ENCODE measurements at regions not wholly inside any gene's neighbourhood (a gene's known extent, or its start where the extent isn't known, plus 50 kb on each side); places are given as distances from the start of the nearest gene placed in this dataset.

GRCh38 chr3:186427627-186428281 is 65.7 kb upstream of the DGKG start:
- Mint-ChIP-seq H3K36me3 (no peaks in the 10 kb centered on the region), H3K27ac (no peak overlapping the region), H3K9me3 (no peaks in the 10 kb centered on the region)
- ATAC-seq (peak in 1 of 2 donors; percentile 36), DNase-seq (ENCODE audit: low spot score in 2 of 2) (no peak)

- ATAC-seq (peak in 1 of 2 donors; percentile 34), DNase-seq (ENCODE audit: low spot score in 2 of 2) (no peak)
- no peaks in the 10 kb centered on the region for H3K36me3 Mint-ChIP-seq
- no peaks in the 10 kb centered on the region for H3K9me3 Mint-ChIP-seq
- no peak overlapping the region for H3K27ac Mint-ChIP-seq
These were observed 64.0 kb upstream of the DGKG start for GRCh38 chr3:186425788-186426730.

- DNase-seq (ENCODE audit: low spot score in 2 of 2) (no peak), ATAC-seq (no peak)
- H3K27ac Mint-ChIP-seq = no peak overlapping the region
- H3K36me3 Mint-ChIP-seq = peaks cover 0 to 3% of the 10 kb centered on the region in 2 donors
- H3K9me3 Mint-ChIP-seq = peaks cover 0 to 2% of the 10 kb centered on the region in 2 donors
These were observed 59.9 kb upstream of the DGKG start for GRCh38 chr3:186421946-186422345.

DNA sequence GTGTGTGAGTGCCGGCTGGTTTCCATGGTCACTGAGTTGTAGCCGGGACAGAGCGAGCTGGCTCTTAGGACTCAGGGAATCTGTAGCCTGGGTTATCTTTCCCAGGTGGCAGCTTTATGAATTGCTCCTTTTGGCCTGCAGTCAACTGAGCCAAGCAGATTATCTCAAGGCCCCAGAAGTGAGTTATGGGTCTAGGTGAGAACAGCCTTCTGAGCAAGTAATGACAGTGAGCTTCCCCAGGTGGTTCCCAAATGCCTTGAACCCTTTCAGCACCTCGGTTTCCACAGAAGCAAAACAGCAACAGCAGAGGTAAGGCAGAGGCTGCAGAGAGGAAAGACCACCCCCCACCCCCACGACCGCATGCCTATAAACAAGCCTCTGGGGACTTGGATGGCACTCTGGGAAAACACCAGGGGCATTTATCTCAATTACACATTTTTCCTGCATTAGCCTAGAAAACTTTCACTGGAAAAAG is 56.7 kb upstream of the DGKG start:
- peaks cover 0 to 7% of the 10 kb centered on the region in 2 donors for H3K36me3 Mint-ChIP-seq
- ATAC-seq = no peak
- no peak for DNase-seq (ENCODE audit: low spot score in 2 of 2)
- H3K9me3 Mint-ChIP-seq = peaks cover 0 to 5% of the 10 kb centered on the region in 2 donors
- H3K27ac Mint-ChIP-seq = no peak overlapping the region

- Mint-ChIP-seq H3K36me3 (peaks cover 0 to 7% of the 10 kb centered on the region in 2 donors), H3K27ac (peak overlapping the region; percentile 19 to 39), H3K9me3 (peaks cover 0 to 5% of the 10 kb centered on the region in 2 donors)
- peak; percentile 79 to 93 for ATAC-seq
- DNase-seq (ENCODE audit: low spot score in 2 of 2) = peak in 1 of 2 donors; percentile 33
These were observed 55.8 kb upstream of the DGKG start for GRCh38 chr3:186417791-186418190.

DNA sequence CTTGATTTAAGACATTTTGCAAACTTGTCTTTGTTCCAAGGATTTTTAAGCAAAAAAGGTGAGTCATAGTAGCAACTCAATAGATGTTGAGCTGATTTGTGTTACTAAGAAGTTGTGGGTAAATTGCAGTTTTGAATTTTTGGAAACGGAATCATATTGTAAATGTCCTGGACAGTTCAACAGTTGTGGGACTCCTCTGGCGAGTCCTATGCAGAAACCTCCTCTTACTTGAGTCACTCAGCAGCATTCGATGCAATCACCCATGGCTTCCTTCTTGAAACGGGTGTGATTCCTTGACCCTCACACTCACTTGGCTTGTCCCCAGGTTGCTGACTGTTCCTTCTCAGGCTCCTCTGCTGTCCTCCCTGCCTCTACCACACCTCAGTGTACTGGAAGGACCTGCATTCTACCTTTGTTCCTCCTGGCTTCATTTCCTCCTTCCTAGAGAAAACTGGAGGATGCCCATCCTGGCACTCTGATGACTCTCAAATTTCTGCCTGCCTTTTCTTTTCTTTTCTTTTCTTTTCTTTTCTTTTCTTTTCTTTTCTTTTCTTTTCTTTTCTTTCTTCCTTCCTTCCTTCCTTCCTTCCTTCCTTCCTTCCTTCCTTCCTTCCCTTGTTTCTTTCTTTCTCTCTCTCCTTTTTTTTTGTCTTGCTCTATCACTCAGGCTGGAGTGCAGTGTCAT is 52.8 kb upstream of the DGKG start:
- Mint-ChIP-seq H3K36me3 (peaks cover 0 to 7% of the 10 kb centered on the region in 2 donors), H3K27ac (no peak overlapping the region), H3K9me3 (peaks cover 0 to 5% of the 10 kb centered on the region in 2 donors)
- no peak for ATAC-seq
- no peak for DNase-seq (ENCODE audit: low spot score in 2 of 2)

GRCh38 chr3:186413615-186414415 is 51.8 kb upstream of the DGKG start:
- peak in 1 of 2 donors; percentile 27 for DNase-seq (ENCODE audit: low spot score in 2 of 2)

GRCh38 chr3:186411994-186412393 is 50.0 kb upstream of the DGKG start:
- ATAC-seq (peak; percentile 92 to 97), DNase-seq (ENCODE audit: low spot score in 2 of 2) (peak; percentile 49 to 62)
- H3K36me3 Mint-ChIP-seq = peaks cover 0 to 4% of the 10 kb centered on the region in 2 donors
- H3K27ac Mint-ChIP-seq = peak overlapping the region in 1 of 2 donors; percentile 62
- peaks cover 0 to 3% of the 10 kb centered on the region in 2 donors for H3K9me3 Mint-ChIP-seq

More at GRCh38 chr3:186413615-186414415, 51.8 kb upstream of the DGKG start:
- Mint-ChIP-seq H3K9me3 (peaks cover 0 to 5% of the 10 kb centered on the region in 2 donors), H3K36me3 (peaks cover 0 to 7% of the 10 kb centered on the region in 2 donors), H3K27ac (no peak overlapping the region)
- peak; percentile 29 to 51 for ATAC-seq

All from activated naive CD4-positive, alpha-beta T cell treated with anti-CD3 and anti-CD28 coated beads, Interleukin-2, amount 50 U/mL, for 72 hours (primary cell).